Adrenal gland (tissue), 5 donors: ENCODE measurements at regions not wholly inside any gene's neighbourhood (a gene's known extent, or its start where the extent isn't known, plus 50 kb on each side); places are given as distances from the start of the nearest gene placed in this dataset.

ENCODE experiments used
- CTCF ChIP-seq, 6 experiments: fragments of 450-650 bp in 4 of 6; fragments of 200-600 bp in 2 of 6; sonication (generic) in 1 of 6; IDR thresholded peaks; 1 replicate in 5 of 6; 2 replicates in 1 of 6; pipeline versions ENCODE4 v1.5.1 to v1.8.0; 2016 to 2021; ENCODE audit warnings: antibody characterized with exemption in 6 of 6, mild to moderate bottlenecking in 2 of 6, moderate library complexity in 1 of 6
- POLR2A ChIP-seq, 2 donors: fragments of 450-650 bp; IDR thresholded peaks; one replicate each; pipeline ENCODE4 v1.6.1; 2017; ENCODE audit warnings: antibody characterized with exemption in 2 of 2, mild to moderate bottlenecking in 2 of 2, moderate library complexity in 1 of 2
- donor health status: DM: no; HTN: no; CAD: no.

GRCh38 chr11:119909077-119909476 lies 180.1 kb upstream of the NECTIN1 start:
- no peak for TF ChIP-seq CTCF (IDR thresholded peaks at IDR 0.05)
- no peak for TF ChIP-seq POLR2A (IDR thresholded peaks at IDR 0.05)
